Amygdala (tissue), 56 donors: ENCODE measurements at regions not wholly inside any gene's neighbourhood (a gene's known extent, or its start where the extent isn't known, plus 50 kb on each side); places are given as distances from the start of the nearest gene placed in this dataset.

ENCODE experiments used
- DNase-seq, 56 donors: peaks; one replicate each; lab custom pipeline; 2025; lab: John Stamatoyannopoulos, UW

GRCh38 chr2:118177884-118178283 lies 89.6 kb downstream of the INSIG2 start:
- DNase-seq = no peak

GRCh38 chr2:118177318-118177717 lies 89.0 kb downstream of the INSIG2 start:
- no peak for DNase-seq

- no peak for DNase-seq
Observed at GRCh38 chr2:118176601-118177000, 88.3 kb downstream of the INSIG2 start.

GRCh38 chr2:118171546-118171945 lies 83.3 kb downstream of the INSIG2 start:
- no peak for DNase-seq

GRCh38 chr2:118169359-118170005 lies 81.2 kb downstream of the INSIG2 start:
- DNase-seq = no peak

- no peak for DNase-seq
Observed at GRCh38 chr2:118168615-118169014, 80.3 kb downstream of the INSIG2 start.

GRCh38 chr2:118167026-118167425 lies 78.8 kb downstream of the INSIG2 start:
- DNase-seq = no peak

GRCh38 chr2:118166242-118166641 lies 78.0 kb downstream of the INSIG2 start:
- no peak for DNase-seq

GRCh38 chr2:118165595-118165994 lies 77.3 kb downstream of the INSIG2 start:
- DNase-seq = no peak
